Naive thymus-derived CD8-positive, alpha-beta T cell (primary cell): ENCODE measurements at regions not wholly inside any gene's neighbourhood (a gene's known extent, or its start where the extent isn't known, plus 50 kb on each side); places are given as distances from the start of the nearest gene placed in this dataset.
A peak's percentile ranks its signal among the peaks of the same experiment; 100 is the strongest.

Experiments
- ATAC-seq, 2 donors: fragments of 150-1000 bp; cut with Tn5 transposase in 1 of 2; sonication (Bioruptor Pico), chemical (Tn5 transposase) in 1 of 2; 1 replicate in 1 of 2; 2 replicates in 1 of 2; pipeline ENCODE4 v1.10.0; 2021; ENCODE audit warnings: mild to moderate bottlenecking in 2 of 2, moderate library complexity in 2 of 2
- POLR2A ChIA-PET: fragments of 350-600 bp; sonication (Branson Sonifier 250); formaldehyde crosslinking; loops from one replicate; lab custom pipeline; 2021; ENCODE audit warnings: antibody characterized with exemption; lab: Charles Lee
- DNase-seq, 10 donors: peaks; one replicate each; pipeline versions ENCODE4 v3.0.0 to v3.0.0-alpha.2; 2020 to 2022
- H3K27ac Mint-ChIP-seq, 10 donors: one replicate each; pipeline ENCODE4 v1.8.0; 2020 to 2022; ENCODE audit warnings: mild to moderate bottlenecking in 10 of 10, mixed read lengths in 10 of 10, moderate library complexity in 4 of 10, inconsistent platforms in 1 of 10
- H3K27me3 Mint-ChIP-seq, 5 donors: one replicate each; pipeline ENCODE4 v1.8.0; 2021 to 2022; ENCODE audit warnings: mixed read lengths in 5 of 5
- H3K36me3 Mint-ChIP-seq, 3 donors: one replicate each; pipeline ENCODE4 v1.8.0; 2020 to 2022; ENCODE audit warnings: mixed read lengths in 3 of 3, mild to moderate bottlenecking in 2 of 3, inconsistent platforms in 1 of 3
- H3K4me1 Mint-ChIP-seq, 4 donors: one replicate each; pipeline ENCODE4 v1.8.0; 2021 to 2022; ENCODE audit warnings: mixed read lengths in 4 of 4
- H3K4me3 Mint-ChIP-seq, 10 donors: one replicate each; pipeline ENCODE4 v1.8.0; 2020 to 2022; ENCODE audit warnings: mild to moderate bottlenecking in 10 of 10, mixed read lengths in 10 of 10, moderate library complexity in 6 of 10, inconsistent platforms in 1 of 10
- H3K9me3 Mint-ChIP-seq, 9 donors: one replicate each; pipeline ENCODE4 v1.8.0; 2020 to 2022; ENCODE audit warnings: mixed read lengths in 9 of 9, mild to moderate bottlenecking in 3 of 9, inconsistent platforms in 1 of 9, moderate library complexity in 1 of 9

GRCh38 chr6:102381203-102381602 lies 987.7 kb downstream of the GRIK2 start:
- no peaks in the 10 kb centered on the region for H3K36me3 Mint-ChIP-seq
- ATAC-seq (no peak), DNase-seq (no peak)
- H3K27me3 Mint-ChIP-seq: no peaks in the 10 kb centered on the region
- no peak overlapping the region for H3K4me3 Mint-ChIP-seq
- H3K4me1 Mint-ChIP-seq: no peaks in the 10 kb centered on the region
- POLR2A ChIA-PET: no interaction called here
- H3K9me3 Mint-ChIP-seq: peaks cover 0 to 5% (median 0%) of the 10 kb centered on the region in 9 donors
- H3K27ac Mint-ChIP-seq: no peak overlapping the region

- H3K36me3 Mint-ChIP-seq: no peaks in the 10 kb centered on the region
- H3K9me3 Mint-ChIP-seq: peaks cover 0 to 18% (median 7%) of the 10 kb centered on the region in 9 donors
- H3K27me3 Mint-ChIP-seq: no peaks in the 10 kb centered on the region
- ATAC-seq: no peak
- H3K27ac Mint-ChIP-seq: no peak overlapping the region
- no peak overlapping the region for H3K4me3 Mint-ChIP-seq
- POLR2A ChIA-PET: no interaction called here
- no peaks in the 10 kb centered on the region for H3K4me1 Mint-ChIP-seq
- DNase-seq: no peak
Measured at GRCh38 chr6:102356170-102356569, 962.7 kb downstream of the GRIK2 start.

- Mint-ChIP-seq H3K4me3 (no peak overlapping the region), H3K36me3 (no peaks in the 10 kb centered on the region), H3K27me3 (no peaks in the 10 kb centered on the region), H3K9me3 (peaks cover 0 to 18% (median 7%) of the 10 kb centered on the region in 9 donors), H3K4me1 (no peaks in the 10 kb centered on the region), H3K27ac (peak overlapping the region in 1 of 10 donors; percentile 88)
- no peak for ATAC-seq
- POLR2A ChIA-PET: no interaction called here
- no peak for DNase-seq
Measured at GRCh38 chr6:102355578-102355977, 962.1 kb downstream of the GRIK2 start.

- H3K4me1 Mint-ChIP-seq: no peaks in the 10 kb centered on the region
- H3K4me3 Mint-ChIP-seq: no peak overlapping the region
- POLR2A ChIA-PET: no interaction called here
- peaks cover 0 to 27% (median 6%) of the 10 kb centered on the region in 9 donors for H3K9me3 Mint-ChIP-seq
- no peaks in the 10 kb centered on the region for H3K27me3 Mint-ChIP-seq
- DNase-seq: no peak
- no peak for ATAC-seq
- no peak overlapping the region for H3K27ac Mint-ChIP-seq
- H3K36me3 Mint-ChIP-seq: no peaks in the 10 kb centered on the region
Measured at GRCh38 chr6:102352552-102352951, 959.0 kb downstream of the GRIK2 start.

- DNase-seq: no peak
- Mint-ChIP-seq H3K4me3 (no peak overlapping the region), H3K27me3 (no peaks in the 10 kb centered on the region), H3K27ac (no peak overlapping the region), H3K4me1 (no peaks in the 10 kb centered on the region), H3K9me3 (peaks cover 0 to 16% (median 2%) of the 10 kb centered on the region in 9 donors), H3K36me3 (no peaks in the 10 kb centered on the region)
- POLR2A ChIA-PET: no interaction called here
- no peak for ATAC-seq
Measured at GRCh38 chr6:102344769-102345168, 951.3 kb downstream of the GRIK2 start.

- DNase-seq: no peak
- no peaks in the 10 kb centered on the region for H3K27me3 Mint-ChIP-seq
- H3K36me3 Mint-ChIP-seq: no peaks in the 10 kb centered on the region
- POLR2A ChIA-PET: no interaction called here
- H3K27ac Mint-ChIP-seq: no peak overlapping the region
- no peak for ATAC-seq
- no peak overlapping the region for H3K4me3 Mint-ChIP-seq
- H3K4me1 Mint-ChIP-seq: no peaks in the 10 kb centered on the region
- peaks cover 0 to 7% (median under 1%) of the 10 kb centered on the region in 9 donors for H3K9me3 Mint-ChIP-seq
Measured at GRCh38 chr6:102340311-102340710, 946.8 kb downstream of the GRIK2 start.

- no peak for ATAC-seq
- no peak for DNase-seq
- Mint-ChIP-seq H3K4me1 (no peaks in the 10 kb centered on the region), H3K9me3 (peaks cover 0 to 11% (median 7%) of the 10 kb centered on the region in 9 donors), H3K27ac (no peak overlapping the region), H3K36me3 (no peaks in the 10 kb centered on the region), H3K27me3 (no peaks in the 10 kb centered on the region), H3K4me3 (no peak overlapping the region)
- POLR2A ChIA-PET: no interaction called here
Measured at GRCh38 chr6:102333736-102334135, 940.2 kb downstream of the GRIK2 start.

GRCh38 chr6:102327697-102328225 lies 934.3 kb downstream of the GRIK2 start:
- H3K4me3 Mint-ChIP-seq: no peak overlapping the region
- POLR2A ChIA-PET: no interaction called here
- H3K36me3 Mint-ChIP-seq: no peaks in the 10 kb centered on the region
- H3K9me3 Mint-ChIP-seq: peaks cover 0 to 18% (median 2%) of the 10 kb centered on the region in 9 donors
- H3K27me3 Mint-ChIP-seq: no peaks in the 10 kb centered on the region
- H3K4me1 Mint-ChIP-seq: no peaks in the 10 kb centered on the region
- no peak for ATAC-seq
- H3K27ac Mint-ChIP-seq: no peak overlapping the region
- no peak for DNase-seq

- Mint-ChIP-seq H3K27ac (no peak overlapping the region), H3K36me3 (no peaks in the 10 kb centered on the region), H3K4me1 (no peaks in the 10 kb centered on the region), H3K4me3 (no peak overlapping the region), H3K27me3 (no peaks in the 10 kb centered on the region), H3K9me3 (peaks cover 3 to 16% (median 9%) of the 10 kb centered on the region in 9 donors)
- ATAC-seq (no peak), DNase-seq (no peak)
- POLR2A ChIA-PET: no interaction called here
Measured at GRCh38 chr6:102313699-102314098, 920.2 kb downstream of the GRIK2 start.

- no peak overlapping the region for H3K4me3 Mint-ChIP-seq
- H3K27ac Mint-ChIP-seq: no peak overlapping the region
- no peaks in the 10 kb centered on the region for H3K36me3 Mint-ChIP-seq
- no peaks in the 10 kb centered on the region for H3K27me3 Mint-ChIP-seq
- no peak for DNase-seq
- no peak for ATAC-seq
- POLR2A ChIA-PET: no interaction called here
- no peaks in the 10 kb centered on the region for H3K4me1 Mint-ChIP-seq
- H3K9me3 Mint-ChIP-seq: peaks cover 3 to 33% (median 17%) of the 10 kb centered on the region in 9 donors
Measured at GRCh38 chr6:102309700-102310099, 916.2 kb downstream of the GRIK2 start.

- no peak for DNase-seq
- no peak for ATAC-seq
- Mint-ChIP-seq H3K4me1 (no peaks in the 10 kb centered on the region), H3K36me3 (peaks cover 0 to 4% (median 0%) of the 10 kb centered on the region in 3 donors), H3K27ac (no peak overlapping the region), H3K4me3 (no peak overlapping the region), H3K27me3 (no peaks in the 10 kb centered on the region), H3K9me3 (peaks cover 4 to 43% (median 11%) of the 10 kb centered on the region in 9 donors)
- POLR2A ChIA-PET: no interaction called here
Measured at GRCh38 chr6:102300350-102300749, 906.8 kb downstream of the GRIK2 start.

- Mint-ChIP-seq H3K4me3 (no peak overlapping the region), H3K36me3 (peaks cover 0 to 4% (median 0%) of the 10 kb centered on the region in 3 donors), H3K27me3 (no peaks in the 10 kb centered on the region), H3K9me3 (peaks cover 4 to 56% (median 10%) of the 10 kb centered on the region in 9 donors), H3K27ac (no peak overlapping the region), H3K4me1 (no peaks in the 10 kb centered on the region)
- ATAC-seq (no peak), DNase-seq (no peak)
- POLR2A ChIA-PET: no interaction called here
Measured at GRCh38 chr6:102298051-102298450, 904.5 kb downstream of the GRIK2 start.
